ENCODE measurements at regions not wholly inside any gene's neighbourhood (a gene's known extent, or its start where the extent isn't known, plus 50 kb on each side); places are given as distances from the start of the nearest gene placed in this dataset.

GRCh38 chr5:2158767-2159166 is 276.0 kb upstream of the IRX4 start:
- DNase-seq (ENCODE audit: low read depth, low spot score) = no peak
- TF ChIP-seq CTCF (IDR thresholded peaks at IDR 0.05; ENCODE audit: low read depth, low read length) = no peak
- in situ Hi-C loops (cut with HindIII; ENCODE audit: low sequenced_read_pairs) = no loop called here

GRCh38 chr5:2158109-2158508 is 275.4 kb upstream of the IRX4 start:
- no peak overlapping the region for H3K4me3 ChIP-seq (ENCODE audit: low read depth, low read length)
- TF ChIP-seq CTCF (IDR thresholded peaks at IDR 0.05; ENCODE audit: low read depth, low read length) = no peak
- in situ Hi-C loops (cut with HindIII; ENCODE audit: low sequenced_read_pairs) = no loop called here
- no peak for DNase-seq (ENCODE audit: low read depth, low spot score)

More at GRCh38 chr5:2158767-2159166, 276.0 kb upstream of the IRX4 start:
- no peak overlapping the region for H3K4me3 ChIP-seq (ENCODE audit: low read depth, low read length)

- in situ Hi-C loops (cut with HindIII; ENCODE audit: low sequenced_read_pairs) = no loop called here
- H3K4me3 ChIP-seq (ENCODE audit: low read depth, low read length) = no peak overlapping the region
- DNase-seq (ENCODE audit: low read depth, low spot score) = no peak
- TF ChIP-seq CTCF (IDR thresholded peaks at IDR 0.05; ENCODE audit: low read depth, low read length) = no peak
Observed at GRCh38 chr5:2157372-2157771, 274.6 kb upstream of the IRX4 start.

- no peak for TF ChIP-seq CTCF (IDR thresholded peaks at IDR 0.05; ENCODE audit: low read depth, low read length)
- H3K4me3 ChIP-seq (ENCODE audit: low read depth, low read length) = no peak overlapping the region
- in situ Hi-C loops (cut with HindIII; ENCODE audit: low sequenced_read_pairs) = no loop called here
- DNase-seq (ENCODE audit: low read depth, low spot score) = no peak
Observed at GRCh38 chr5:2156358-2157059, 273.8 kb upstream of the IRX4 start.

- no peak for DNase-seq (ENCODE audit: low read depth, low spot score)
- no peak for TF ChIP-seq CTCF (IDR thresholded peaks at IDR 0.05; ENCODE audit: low read depth, low read length)
- no peak overlapping the region for H3K4me3 ChIP-seq (ENCODE audit: low read depth, low read length)
- in situ Hi-C loops (cut with HindIII; ENCODE audit: low sequenced_read_pairs) = no loop called here
Observed at GRCh38 chr5:2155556-2155955, 272.8 kb upstream of the IRX4 start.

- H3K4me3 ChIP-seq (ENCODE audit: low read depth, low read length) = no peak overlapping the region
- DNase-seq (ENCODE audit: low read depth, low spot score) = no peak
- TF ChIP-seq CTCF (IDR thresholded peaks at IDR 0.05; ENCODE audit: low read depth, low read length) = no peak
- in situ Hi-C loops (cut with HindIII; ENCODE audit: low sequenced_read_pairs) = no loop called here
Observed at GRCh38 chr5:2153802-2154201, 271.1 kb upstream of the IRX4 start.

Measured in astrocyte of the spinal cord (primary cell).